IMR-90 (cell line): ENCODE measurements at regions not wholly inside any gene's neighbourhood (a gene's known extent, or its start where the extent isn't known, plus 50 kb on each side); places are given as distances from the start of the nearest gene placed in this dataset.

Source experiments
- ATAC-seq: fragments of 200-7000 bp; cut with Tn5 transposase; 2 replicates; pipeline ENCODE4 v1.9.1; 2020; ENCODE audit warnings: low read depth, mild to moderate bottlenecking, moderate library complexity
- BruUV-seq: library from RNA; stranded (reverse); fragments of 400-500 nt; replicated peaks from 2 replicates; lab custom pipeline; 2021; lab: Mats Ljungman, UMichigan
- CTCF ChIA-PET: fragments of 300-600 bp; formaldehyde crosslinking; extraction: SDS; loops from one replicate; lab custom pipeline; 2021; ENCODE audit warnings: antibody characterized with exemption; lab: Yijun Ruan, JAX
- POLR2A ChIA-PET: fragments of 300-600 bp; sonication (Branson Sonifier 250); formaldehyde crosslinking; loops from one replicate; lab custom pipeline; 2022; ENCODE audit warnings: antibody characterized with exemption; ENCODE audit not compliant: unreplicated experiment; lab: Charles Lee
- DNase-seq: peaks from one replicate; pipeline ENCODE4 v3.0.0; 2013
- H2AFZ ChIP-seq: replicated peaks from 2 replicates; pipeline ENCODE3; 2013; ENCODE audit warnings: low read length, mild to moderate bottlenecking; ENCODE audit not compliant: poor library complexity
- H2AK5ac ChIP-seq: 2 replicates; pipeline ENCODE4 v1.6.1; 2013; ENCODE audit warnings: low read depth, low read length, inconsistent platforms
- H2AK9ac ChIP-seq: replicated peaks from 2 replicates; pipeline ENCODE3; 2013; ENCODE audit warnings: mild to moderate bottlenecking, low read depth, low read length, moderate library complexity; ENCODE audit not compliant: poor library complexity
- H2BK120ac ChIP-seq: 2 replicates; pipeline ENCODE4 v1.6.1; 2013; ENCODE audit warnings: low read depth, low read length, inconsistent platforms
- H2BK15ac ChIP-seq: 3 replicates; pipeline ENCODE4 v1.6.1; 2013; ENCODE audit warnings: low read depth, low read length, inconsistent platforms
- H2BK20ac ChIP-seq: 2 replicates; pipeline ENCODE4 v1.6.1; 2013; ENCODE audit warnings: low read depth, mild to moderate bottlenecking, inconsistent platforms, low read length, moderate library complexity
- H2BK5ac ChIP-seq: 2 replicates; pipeline ENCODE4 v1.6.1; 2013; ENCODE audit warnings: mild to moderate bottlenecking, low read depth, low read length, inconsistent platforms; ENCODE audit not compliant: poor library complexity, severe bottlenecking
- H3K14ac ChIP-seq: replicated peaks from 2 replicates; pipeline ENCODE4 v1.6.1; 2013; ENCODE audit warnings: low read depth, low read length, inconsistent platforms
- H3K18ac ChIP-seq: 2 replicates; pipeline ENCODE4 v1.6.1; 2013; ENCODE audit warnings: low read depth, low read length, control low read depth
- H3K23ac ChIP-seq: 2 replicates; pipeline ENCODE4 v1.6.1; 2013; ENCODE audit warnings: low read depth, low read length, inconsistent platforms
- H3K27ac ChIP-seq: 2 replicates; pipeline ENCODE4 v1.5.1; 2013; ENCODE audit warnings: mild to moderate bottlenecking, control low read depth, low read length; ENCODE audit not compliant: insufficient read depth
- H3K27me3 ChIP-seq: 2 replicates; pipeline ENCODE4 v1.6.1; 2013; ENCODE audit warnings: low read length; ENCODE audit not compliant: control insufficient read depth, insufficient read depth
- H3K36me3 ChIP-seq: 2 replicates; pipeline ENCODE4 v1.6.1; 2013; ENCODE audit warnings: low read length, mixed read lengths; ENCODE audit not compliant: control insufficient read depth, insufficient read depth
- H3K4ac ChIP-seq: 2 replicates; pipeline ENCODE4 v1.6.1; 2013; ENCODE audit warnings: low read depth, low read length, inconsistent platforms
- H3K4me1 ChIP-seq: 2 replicates; pipeline ENCODE4 v1.6.1; 2013; ENCODE audit warnings: low read length, mixed read lengths; ENCODE audit not compliant: control insufficient read depth, insufficient read depth
- H3K4me2 ChIP-seq: 2 replicates; pipeline ENCODE4 v1.6.1; 2013; ENCODE audit warnings: low read depth, mild to moderate bottlenecking, control low read depth, low read length, moderate library complexity
- H3K4me3 ChIP-seq: 2 replicates; pipeline ENCODE4 v1.5.1; 2013; ENCODE audit warnings: low read depth, mild to moderate bottlenecking, control low read depth, low read length, moderate library complexity; ENCODE audit not compliant: insufficient read depth
- H3K56ac ChIP-seq: 2 replicates; pipeline ENCODE4 v1.6.1; 2013; ENCODE audit warnings: low read length, inconsistent platforms; ENCODE audit not compliant: insufficient read depth; ENCODE audit errors: extremely low read depth
- H3K79me1 ChIP-seq, 2 experiments: 2 replicates each; pipeline ENCODE4 v1.6.1; 2013; ENCODE audit warnings: low read length in 2 of 2, inconsistent platforms in 1 of 2, low read depth in 1 of 2
- H3K9ac ChIP-seq: 2 replicates; pipeline ENCODE4 v1.6.1; 2013; ENCODE audit warnings: low read depth, low read length, control low read depth
- H3K9me1 ChIP-seq: 2 replicates; pipeline ENCODE4 v1.6.1; 2013; ENCODE audit warnings: low read length, inconsistent platforms; ENCODE audit not compliant: insufficient read depth
- H3K9me3 ChIP-seq: 2 replicates; pipeline ENCODE4 v1.6.1; 2013; ENCODE audit warnings: low read length; ENCODE audit not compliant: control insufficient read depth, insufficient read depth
- H4K20me1 ChIP-seq: 2 replicates; pipeline ENCODE4 v1.6.1; 2013; ENCODE audit warnings: low read length, inconsistent platforms; ENCODE audit not compliant: insufficient read depth
- H4K5ac ChIP-seq: 2 replicates; pipeline ENCODE4 v1.6.1; 2013; ENCODE audit warnings: mild to moderate bottlenecking, low read depth, low read length, control low read depth
- H4K8ac ChIP-seq, 2 experiments: 2 replicates each; pipeline ENCODE4 v1.6.1; 2013; ENCODE audit warnings: low read depth in 2 of 2, low read length in 2 of 2, control low read depth in 1 of 2, inconsistent platforms in 1 of 2
- H4K91ac ChIP-seq: 2 replicates; pipeline ENCODE4 v1.6.1; 2013; ENCODE audit warnings: low read depth, low read length, inconsistent platforms; ENCODE audit not compliant: insufficient read depth
- CEBPB ChIP-seq: IDR thresholded peaks from 2 replicates; pipeline ENCODE4 v1.6.1; 2012; ENCODE audit warnings: low read depth, low read length, improper control_type of control experiment
- MAZ ChIP-seq: IDR thresholded peaks from 2 replicates; pipeline ENCODE4 v1.6.1; 2012; ENCODE audit warnings: low read depth, mild to moderate bottlenecking, low read length, improper control_type of control experiment, moderate library complexity, borderline replicate concordance
- POLR2A ChIP-seq: IDR thresholded peaks from 2 replicates; pipeline ENCODE4 v1.6.1; 2012; ENCODE audit warnings: mild to moderate bottlenecking, low read depth, low read length
- WGBS, 2 experiments: methylation state at CpG; one replicate each; pipeline versions ENCODE4 v1.1.5 to v1.1.7; 2013; ENCODE audit warnings: missing lambda C conversion rate in 2 of 2; ENCODE audit not compliant: insufficient read length in 1 of 2; ENCODE audit errors: extremely low coverage in 2 of 2; 5-methylcytosine and 5-hydroxymethylcytosine counted together
- dilution Hi-C: fragments of 300-500 bp; cut with HindIII; formaldehyde crosslinking; loops from one replicate; pipeline ENCODE4 v1.14.3; 2018; ENCODE audit warnings: low sequenced_read_pairs; ENCODE audit not compliant: unreplicated experiment
- in situ Hi-C: fragments of 300-500 bp; cut with MboI; formaldehyde crosslinking; loops from 3 replicates; pipeline ENCODE4 v1.14.3; 2019; ENCODE audit warnings: low sequenced_read_pairs, inconsistent platforms, mixed read lengths
- intact Hi-C: fragments of 100-400 bp; cut with micrococcal nuclease; formaldehyde crosslinking; loops from 2 replicates; pipeline ENCODE4 v1.10.0; 2022

- peak overlapping the region; percentile 24 for H3K18ac ChIP-seq
- H3K36me3 ChIP-seq: no peaks in the 10 kb centered on the region
- peak overlapping the region; percentile 72 for H3K14ac ChIP-seq
- peak overlapping the region; percentile 81 for H2BK120ac ChIP-seq
- H4K20me1 ChIP-seq: no peaks in the 10 kb centered on the region
- peaks cover 23% of the 10 kb centered on the region for H3K9me1 ChIP-seq
- dilution Hi-C loops: no loop called here
- no peaks in the 10 kb centered on the region for H3K27me3 ChIP-seq
- H2BK20ac ChIP-seq: peak overlapping the region; percentile 71
- H3K9ac ChIP-seq: no peak overlapping the region
- H2BK15ac ChIP-seq: peak overlapping the region; percentile 93
- peak overlapping the region; percentile 69 for H2AFZ ChIP-seq
- no peak overlapping the region for H3K4me2 ChIP-seq
- peak overlapping the region; percentile 50 for H2AK9ac ChIP-seq
- H4K5ac ChIP-seq: no peak overlapping the region; the same call in 1 of the 2 replicates
- in situ Hi-C loops: no loop called here
- 44% methylated on average over 2 of the region's 11 CpGs; no CpG with 5 or more reads in 1 of the 2 experiments for WGBS, 2 experiments
- H2BK5ac ChIP-seq: no peak overlapping the region
- BruUV-seq: no TSS peak
- H3K27ac ChIP-seq: no peak overlapping the region
- no peaks in the 10 kb centered on the region for H3K79me1 ChIP-seq
- peaks cover 13% of the 10 kb centered on the region for H3K4me1 ChIP-seq
- H3K9me3 ChIP-seq: no peaks in the 10 kb centered on the region
- H2AK5ac ChIP-seq: peak overlapping the region; percentile 82
- peak overlapping the region; percentile 36 for H4K91ac ChIP-seq
- no peak overlapping the region for H3K4me3 ChIP-seq
- ATAC-seq (no peak), DNase-seq (peak; percentile 64)
- peak overlapping the region; percentile 55 for H3K23ac ChIP-seq
- POLR2A ChIA-PET: no interaction called here
- H3K56ac ChIP-seq: no peak overlapping the region
- peak overlapping the region; percentile 59 to 73; a peak in 3 of 4 replicates for H4K8ac ChIP-seq
- intact Hi-C loops: no loop called here
- peak; percentile 15; the same call in 1 of the 2 replicates for TF ChIP-seq CEBPB
- TF ChIP-seq POLR2A: no peak
- 0 out of 2 replicates have a peak, but pooled peaks have one; percentile 33 for TF ChIP-seq MAZ
- CTCF ChIA-PET: interaction anchor here (0.9 kb wide), 1 partner anchor 13 kb away, joined by 3 read pairs; no protein-coding TSS in a partner anchor
- H3K4ac ChIP-seq: peak overlapping the region; percentile 83
These were observed 264.0 kb downstream of the MREG start for GRCh38 chr2:215749092-215749957.
